Gastrocnemius medialis (tissue), 4 donors: ENCODE measurements at regions not wholly inside any gene's neighbourhood (a gene's known extent, or its start where the extent isn't known, plus 50 kb on each side); places are given as distances from the start of the nearest gene placed in this dataset.

Experiments used
- CTCF ChIP-seq, 5 experiments: fragments of 450-650 bp in 3 of 5; fragments of 200-600 bp in 2 of 5; sonication (generic) in 2 of 5; IDR thresholded peaks in 4 of 5; conservative IDR thresholded peaks in 1 of 5; 1 replicate in 4 of 5; 2 replicates in 1 of 5; pipeline ENCODE4 v1.5.1; 2016 to 2019; ENCODE audit warnings: antibody characterized with exemption in 5 of 5, mild to moderate bottlenecking in 3 of 5, moderate library complexity in 3 of 5
- POLR2A ChIP-seq, 2 donors: fragments of 450-650 bp; IDR thresholded peaks; one replicate each; pipeline ENCODE4 v1.6.1; 2017; ENCODE audit warnings: antibody characterized with exemption in 2 of 2, mild to moderate bottlenecking in 2 of 2, moderate library complexity in 2 of 2

- TF ChIP-seq CTCF (IDR thresholded peaks at IDR 0.05 in 4 of 5, conservative IDR thresholded peaks at IDR 0.05 in 1 of 5) (no peak), POLR2A (IDR thresholded peaks at IDR 0.05) (no peak)
Measured at GRCh38 chr15:99514306-99514705, 51.5 kb upstream of the MEF2A start.
